ENCODE measurements at regions not wholly inside any gene's neighbourhood (a gene's known extent, or its start where the extent isn't known, plus 50 kb on each side); places are given as distances from the start of the nearest gene placed in this dataset.

DNA sequence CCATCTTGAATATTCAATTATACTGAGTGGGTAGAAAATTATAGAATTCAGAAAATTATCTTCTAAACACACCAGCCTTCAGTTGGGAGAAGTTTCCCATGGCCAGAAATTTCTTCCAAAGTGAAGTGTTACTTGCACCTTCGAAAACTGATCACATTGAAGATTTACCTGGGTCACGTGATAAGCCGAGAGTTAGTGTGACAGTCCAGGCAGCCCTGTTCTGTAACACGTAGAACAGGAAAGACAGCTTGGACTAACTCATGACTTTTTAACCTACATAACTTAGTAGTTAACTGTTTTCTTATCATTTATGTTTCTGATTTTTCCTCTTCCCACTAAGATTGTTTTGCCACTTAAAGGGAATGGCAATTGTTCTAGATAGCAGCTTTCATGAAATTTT lies 118.3 kb upstream of the MTHFD1L start:
- TF ChIP-seq CTCF (IDR thresholded peaks at IDR 0.05; ENCODE audit: insufficient read depth, low read length, poor library complexity, severe bottlenecking) (no peak), EZH2phosphoT487 (conservative IDR thresholded peaks at IDR 0.05; ENCODE audit: low read length) (no peak)

Measured in SU-DHL-6 (cell line).